Femur (tissue), 1 donor: ENCODE measurements at regions not wholly inside any gene's neighbourhood (a gene's known extent, or its start where the extent isn't known, plus 50 kb on each side); places are given as distances from the start of the nearest gene placed in this dataset.

Source experiments
- DNase-seq: peaks from one replicate; pipeline ENCODE4 v3.0.0-alpha.2; 2017

GRCh38 chr3:117536006-117536405 is 826.4 kb downstream of the TUSC7 start:
- DNase-seq = no peak

DNA sequence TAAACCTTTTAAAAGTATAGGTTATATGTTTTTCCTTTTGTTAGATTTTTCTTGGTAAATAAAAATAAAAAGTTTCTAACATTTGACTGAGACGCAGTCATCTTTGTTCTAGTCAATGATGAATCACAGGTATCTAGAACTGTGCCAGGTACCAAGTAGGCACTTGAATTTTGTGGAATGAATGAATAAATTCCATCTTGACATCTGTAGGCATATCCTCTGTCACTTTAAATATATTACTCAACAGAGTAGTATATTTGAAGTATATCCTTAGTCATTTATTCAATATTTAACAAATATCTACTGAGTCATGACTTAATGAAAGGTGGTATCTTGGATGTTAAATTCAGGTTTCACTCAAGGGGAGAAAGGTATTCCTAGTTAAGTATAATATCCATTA is 828.4 kb downstream of the TUSC7 start:
- DNase-seq = no peak

DNA sequence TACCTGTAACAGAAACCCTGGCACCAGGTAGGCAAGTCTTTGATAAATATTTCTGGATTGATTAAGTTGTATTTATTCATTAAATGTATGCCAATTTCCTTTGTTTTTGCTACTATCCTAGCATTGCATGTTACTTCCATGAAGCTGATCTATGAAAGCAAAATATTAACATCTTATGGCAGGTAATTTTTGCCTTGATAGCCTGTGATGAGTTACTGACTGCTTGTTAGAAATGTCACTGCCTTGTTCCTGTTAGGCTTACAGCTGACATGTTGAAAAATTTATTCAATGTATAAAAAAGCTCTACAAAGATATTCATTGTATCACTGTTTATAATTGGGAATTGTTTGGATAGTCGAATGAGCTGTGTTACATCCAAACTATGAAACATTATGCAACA is 830.1 kb downstream of the TUSC7 start:
- DNase-seq = no peak

- DNase-seq = no peak
Measured at GRCh38 chr3:117540597-117540996, 831.0 kb downstream of the TUSC7 start.

- DNase-seq = no peak
Measured at GRCh38 chr3:117541721-117542120, 832.1 kb downstream of the TUSC7 start.

DNA sequence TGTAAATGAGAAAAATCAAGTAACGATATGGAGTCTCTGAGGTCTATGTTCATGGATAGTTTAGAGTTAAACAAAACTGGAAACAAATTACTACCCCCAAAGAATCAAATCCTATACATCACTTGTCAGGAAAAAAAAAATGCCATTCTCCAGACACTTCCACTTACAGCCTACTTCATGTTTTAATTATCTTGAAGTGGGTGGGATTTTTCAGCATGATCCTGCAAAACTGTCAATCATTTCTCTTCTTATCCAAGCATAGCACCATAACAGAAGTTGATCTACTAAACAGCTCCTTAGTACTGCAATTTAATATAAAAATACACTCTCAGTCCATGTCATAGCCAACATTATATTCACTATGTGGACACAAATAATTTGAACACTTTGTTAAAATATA is 833.9 kb downstream of the TUSC7 start:
- no peak for DNase-seq

DNA sequence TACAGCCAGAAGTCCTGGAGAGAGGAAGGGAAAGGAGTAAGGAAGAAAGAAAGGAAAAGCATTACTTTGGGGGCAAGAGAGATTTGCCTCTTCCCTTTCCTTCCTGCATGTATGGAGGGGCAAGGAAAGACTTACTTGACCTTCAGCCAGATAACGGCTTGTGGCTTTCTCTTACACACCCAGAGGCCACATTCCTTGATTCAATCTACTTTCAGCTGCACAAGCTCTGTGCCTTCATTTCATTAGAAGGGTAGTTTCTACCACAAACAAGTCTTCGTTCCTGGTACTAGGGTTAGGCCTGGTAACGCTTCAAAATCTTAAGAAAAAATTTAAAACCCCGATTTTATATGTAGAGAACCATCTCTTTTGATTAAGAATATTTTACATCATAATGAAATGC is 835.9 kb downstream of the TUSC7 start:
- DNase-seq = no peak

DNA sequence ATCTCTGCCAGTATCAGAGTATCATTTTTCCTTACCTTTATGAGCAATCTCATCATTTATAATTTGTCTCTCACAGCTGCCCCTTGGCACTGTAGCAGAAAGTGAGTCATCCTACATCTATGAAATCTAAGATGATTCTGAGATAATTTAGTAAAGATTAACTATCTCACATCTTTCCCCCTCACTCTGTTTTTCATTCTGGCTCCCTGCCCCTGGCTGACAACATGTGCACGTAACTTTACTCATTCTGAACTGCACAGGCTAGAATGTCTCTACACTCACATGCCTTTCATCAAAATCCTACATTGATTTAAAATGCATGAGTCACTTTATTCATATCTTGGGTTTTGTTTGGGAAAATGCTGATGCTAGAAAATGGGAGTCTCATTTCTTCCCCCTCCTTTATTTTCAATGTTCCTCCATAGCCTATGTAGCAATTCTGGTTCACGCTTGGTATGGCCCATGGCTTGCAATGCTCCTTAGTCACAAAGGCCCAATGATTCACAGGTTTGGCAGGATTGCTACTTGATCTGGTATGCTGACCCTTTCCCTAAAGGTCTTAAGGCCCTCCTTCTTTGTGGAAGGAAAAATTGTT is 838.5 kb downstream of the TUSC7 start:
- no peak for DNase-seq

DNA sequence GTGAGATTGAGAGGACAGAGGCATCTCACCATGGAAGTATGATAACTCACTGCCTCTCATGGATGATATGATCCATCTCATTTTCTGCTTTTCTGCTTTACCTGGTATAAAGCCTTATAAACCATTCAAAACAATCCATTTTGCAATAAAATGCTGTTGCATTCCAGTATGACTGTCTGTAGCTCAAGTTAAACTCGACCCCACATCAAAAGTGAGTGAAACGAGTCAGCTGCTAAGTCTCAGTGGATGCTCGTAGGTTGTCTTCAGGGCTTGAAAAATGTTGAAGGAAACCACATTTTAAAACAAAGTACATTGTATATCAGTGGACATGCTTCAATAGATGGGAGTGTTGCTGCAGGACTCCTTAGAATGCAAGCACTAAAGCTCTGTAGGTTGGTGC is 839.0 kb downstream of the TUSC7 start:
- DNase-seq = no peak

GRCh38 chr3:117549716-117550115 is 840.1 kb downstream of the TUSC7 start:
- no peak for DNase-seq

- no peak for DNase-seq
Measured at GRCh38 chr3:117550766-117551165, 841.2 kb downstream of the TUSC7 start.

DNA sequence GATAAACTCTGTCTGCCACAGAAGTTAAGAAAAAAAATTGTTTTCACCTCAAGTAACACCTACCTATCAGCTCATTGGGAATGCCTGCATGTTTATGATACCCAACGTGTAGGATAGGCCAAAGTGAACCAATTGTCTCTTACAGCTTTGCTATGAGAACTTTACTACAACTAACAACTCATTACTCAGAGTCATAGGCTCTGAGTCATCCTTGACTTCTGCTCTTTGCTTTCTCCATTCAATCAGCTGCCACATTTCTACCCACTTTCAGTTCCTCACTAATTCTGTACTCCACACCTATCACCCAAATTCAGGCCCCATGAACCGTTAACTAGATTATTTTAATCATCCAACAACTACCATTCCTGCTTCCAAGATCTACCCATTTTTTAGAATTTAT is 843.9 kb downstream of the TUSC7 start:
- DNase-seq = no peak

DNA sequence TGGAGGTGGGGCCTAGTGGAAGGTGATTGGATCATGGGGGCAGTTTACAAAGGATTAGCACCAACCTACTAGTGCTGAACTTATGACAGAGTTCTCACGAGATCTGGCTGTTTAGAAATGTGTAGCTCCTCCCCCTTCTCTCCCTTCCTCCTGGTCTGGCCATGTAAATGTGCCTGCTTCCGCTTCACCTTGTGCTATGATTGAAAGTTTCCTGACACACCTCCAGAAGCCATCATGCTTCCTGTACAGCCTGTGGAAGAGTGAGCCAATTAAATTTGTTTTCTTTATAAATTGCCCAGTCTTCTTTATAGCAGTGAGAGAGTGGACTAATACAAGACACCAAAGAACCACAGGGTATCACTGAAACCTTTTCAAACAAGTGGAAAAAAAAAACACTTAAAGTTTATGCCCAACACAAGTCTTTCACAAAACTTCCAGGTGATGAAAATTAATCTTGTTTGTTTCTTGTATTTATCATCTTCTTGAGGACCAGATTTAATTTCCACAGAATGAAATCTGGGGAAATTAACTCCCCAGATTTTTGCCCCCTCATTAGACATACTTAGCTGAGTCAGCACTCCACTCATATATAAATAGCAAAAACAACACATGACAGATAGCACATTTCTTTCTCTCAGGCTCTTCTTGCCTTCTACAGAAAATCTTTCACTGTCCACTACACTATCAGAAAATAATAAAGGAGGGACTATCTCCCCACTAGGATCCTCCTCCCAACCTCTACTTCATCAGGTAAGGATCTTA is 847.2 kb downstream of the TUSC7 start:
- DNase-seq = no peak

- no peak for DNase-seq
Measured at GRCh38 chr3:117557464-117558090, 848.0 kb downstream of the TUSC7 start.

GRCh38 chr3:117558681-117559080 is 849.1 kb downstream of the TUSC7 start:
- no peak for DNase-seq

- no peak for DNase-seq
Measured at GRCh38 chr3:117562000-117562399, 852.4 kb downstream of the TUSC7 start.

DNA sequence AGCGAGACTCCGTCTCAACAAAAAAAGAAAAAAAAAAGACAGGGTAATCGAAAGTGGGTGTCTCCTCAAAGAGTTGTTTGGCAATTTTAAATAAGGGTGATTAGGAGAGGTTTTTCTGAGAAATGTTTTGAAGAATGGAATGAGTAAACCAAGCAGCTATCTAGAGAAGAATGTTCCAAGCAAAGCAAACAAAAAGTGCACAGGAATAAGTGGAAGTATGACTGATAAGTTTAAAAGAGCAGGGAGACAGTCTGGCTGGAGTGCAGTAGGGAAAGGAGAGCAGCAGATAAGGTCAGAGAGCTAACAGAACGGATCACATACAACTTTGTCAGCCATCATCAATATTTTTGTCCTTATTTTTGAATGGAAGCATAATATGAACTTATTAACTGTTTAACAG is 853.5 kb downstream of the TUSC7 start:
- DNase-seq = no peak

GRCh38 chr3:117565777-117566176 is 856.2 kb downstream of the TUSC7 start:
- DNase-seq = no peak

- no peak for DNase-seq
Measured at GRCh38 chr3:117566926-117567325, 857.3 kb downstream of the TUSC7 start.

GRCh38 chr3:117567382-117567781 is 857.8 kb downstream of the TUSC7 start:
- DNase-seq = no peak

DNA sequence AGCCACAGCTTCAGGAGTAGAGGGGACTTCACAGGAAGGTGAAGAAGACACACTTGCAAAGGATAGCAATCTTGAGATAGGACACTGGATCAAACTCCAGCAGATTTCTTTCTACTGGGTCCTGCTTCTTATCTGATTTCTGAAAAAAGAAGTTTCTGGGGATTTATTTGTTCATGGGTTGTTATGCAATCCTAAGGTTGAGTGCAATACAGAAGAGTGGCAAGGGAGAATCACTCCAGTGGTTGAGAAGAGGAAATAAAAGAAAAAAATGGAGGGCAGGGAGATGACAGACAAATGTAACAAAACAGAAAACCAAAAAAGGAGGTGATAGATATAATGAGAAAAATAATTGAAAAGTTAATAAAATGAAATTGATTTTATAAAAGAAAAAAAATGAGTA is 858.3 kb downstream of the TUSC7 start:
- DNase-seq = no peak

GRCh38 chr3:117572786-117573185 is 863.2 kb downstream of the TUSC7 start:
- DNase-seq = no peak

DNA sequence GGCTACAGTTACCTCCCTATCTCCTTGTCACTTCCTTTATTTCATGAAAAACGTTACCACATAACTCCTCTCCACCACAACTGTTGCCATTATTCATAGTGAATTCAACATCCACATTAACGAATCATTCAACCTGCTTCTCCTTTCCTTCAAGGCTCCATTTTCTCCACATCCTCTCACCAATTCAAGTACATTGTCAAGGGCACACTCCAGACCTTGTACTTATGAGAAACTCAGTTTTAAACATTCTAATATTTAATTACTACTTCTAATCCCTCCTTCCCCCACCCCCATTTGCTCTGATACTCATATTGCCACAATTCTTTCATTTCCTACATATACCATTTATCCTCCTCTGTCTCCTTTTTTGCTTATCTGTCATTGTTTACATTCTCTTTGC is 871.2 kb downstream of the TUSC7 start:
- no peak for DNase-seq

GRCh38 chr3:117586161-117586560 is 876.6 kb downstream of the TUSC7 start:
- DNase-seq = no peak
